ENCODE measurements at regions not wholly inside any gene's neighbourhood (a gene's known extent, or its start where the extent isn't known, plus 50 kb on each side); places are given as distances from the start of the nearest gene placed in this dataset.

GRCh38 chr6:148682990-148683389 is 63.8 kb upstream of the UST start:
- no peaks in the 10 kb centered on the region for H3K27me3 ChIP-seq (ENCODE audit: control insufficient read depth, insufficient read depth, low read length)
- 0 out of 2 replicates have a peak, but pooled peaks cover 2% of the 10 kb centered on the region for H3K36me3 ChIP-seq (ENCODE audit: control insufficient read depth, insufficient read depth, low read length)
- H3K9ac ChIP-seq (ENCODE audit: low read length), result no peak overlapping the region
- H3K27ac ChIP-seq (ENCODE audit: low read depth, low read length), result no peak overlapping the region
- peaks cover 23% of the 10 kb centered on the region for H3K9me3 ChIP-seq (ENCODE audit: control insufficient read depth, insufficient read depth, low read depth, low read length)
- no peak overlapping the region for H3K4me3 ChIP-seq (ENCODE audit: low read depth, low read length)
- H3K4me1 ChIP-seq (ENCODE audit: control insufficient read depth, insufficient read depth, low read length), result no peaks in the 10 kb centered on the region

- Histone ChIP-seq H3K27me3 (ENCODE audit: control insufficient read depth, insufficient read depth, low read length) (no peaks in the 10 kb centered on the region; the same call in 1 of the 2 replicates), H3K36me3 (ENCODE audit: control insufficient read depth, insufficient read depth, low read length) (no peaks in the 10 kb centered on the region), H3K9ac (ENCODE audit: low read length) (no peak overlapping the region), H3K9me3 (ENCODE audit: control insufficient read depth, insufficient read depth, low read depth, low read length) (no peaks in the 10 kb centered on the region), H3K4me1 (ENCODE audit: control insufficient read depth, insufficient read depth, low read length) (no peaks in the 10 kb centered on the region), H3K27ac (ENCODE audit: low read depth, low read length) (no peak overlapping the region), H3K4me3 (ENCODE audit: low read depth, low read length) (no peak overlapping the region)
These were observed 57.7 kb upstream of the UST start for GRCh38 chr6:148689168-148689567.

DNA sequence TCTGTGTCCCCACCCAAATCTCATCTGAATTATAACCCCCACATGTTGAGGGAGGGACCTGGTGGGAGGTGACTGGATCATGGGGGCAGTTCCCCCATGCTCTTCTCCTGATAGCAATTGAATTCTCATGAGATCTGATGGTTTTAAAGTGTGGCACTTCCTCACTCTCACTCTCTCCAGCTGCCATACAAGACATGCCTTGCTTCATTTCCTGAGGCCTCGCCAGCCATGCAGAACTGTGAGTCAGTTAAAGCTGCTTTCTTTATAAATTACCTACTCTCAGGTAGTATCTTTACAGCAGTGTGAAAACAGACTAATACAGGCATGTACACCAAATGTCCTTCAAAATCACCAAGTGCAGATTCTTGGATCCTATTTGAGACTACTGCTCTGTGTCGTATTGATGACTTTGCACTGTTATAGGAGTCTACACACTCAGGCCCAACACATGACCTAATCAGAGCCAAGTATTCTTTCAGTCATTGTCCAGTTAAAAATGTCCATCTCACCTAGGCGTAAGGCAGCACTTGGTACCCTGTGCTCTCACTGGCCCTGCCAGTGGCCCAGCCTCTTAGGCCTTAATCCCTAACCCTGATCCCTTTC is 52.8 kb upstream of the UST start:
- H3K9me3 ChIP-seq (ENCODE audit: control insufficient read depth, insufficient read depth, low read depth, low read length), result peaks cover 18% of the 10 kb centered on the region
- no peaks in the 10 kb centered on the region for H3K4me1 ChIP-seq (ENCODE audit: control insufficient read depth, insufficient read depth, low read length)
- no peak overlapping the region for H3K4me3 ChIP-seq (ENCODE audit: low read depth, low read length)
- H3K27ac ChIP-seq (ENCODE audit: low read depth, low read length), result no peak overlapping the region
- no peaks in the 10 kb centered on the region for H3K36me3 ChIP-seq (ENCODE audit: control insufficient read depth, insufficient read depth, low read length)
- no peaks in the 10 kb centered on the region for H3K27me3 ChIP-seq (ENCODE audit: control insufficient read depth, insufficient read depth, low read length)
- no peak overlapping the region for H3K9ac ChIP-seq (ENCODE audit: low read length)

Data from HUES6 (cell line).